HG03521 (cell line): ENCODE measurements at regions not wholly inside any gene's neighbourhood (a gene's known extent, or its start where the extent isn't known, plus 50 kb on each side); places are given as distances from the start of the nearest gene placed in this dataset.

Source experiments
- ATAC-seq: cut with Tn5 transposase; IDR thresholded peaks from one replicate; pipeline ENCODE4 v1.9.1; 2021; ENCODE audit warnings: mild to moderate bottlenecking, moderate library complexity; ENCODE audit not compliant: unreplicated experiment

GRCh38 chr10:123402021-123402420 is 247.8 kb downstream of the BUB3 start:
- ATAC-seq: no peak

GRCh38 chr10:123402656-123403055 is 248.5 kb downstream of the BUB3 start:
- peak; percentile 72 for ATAC-seq

DNA sequence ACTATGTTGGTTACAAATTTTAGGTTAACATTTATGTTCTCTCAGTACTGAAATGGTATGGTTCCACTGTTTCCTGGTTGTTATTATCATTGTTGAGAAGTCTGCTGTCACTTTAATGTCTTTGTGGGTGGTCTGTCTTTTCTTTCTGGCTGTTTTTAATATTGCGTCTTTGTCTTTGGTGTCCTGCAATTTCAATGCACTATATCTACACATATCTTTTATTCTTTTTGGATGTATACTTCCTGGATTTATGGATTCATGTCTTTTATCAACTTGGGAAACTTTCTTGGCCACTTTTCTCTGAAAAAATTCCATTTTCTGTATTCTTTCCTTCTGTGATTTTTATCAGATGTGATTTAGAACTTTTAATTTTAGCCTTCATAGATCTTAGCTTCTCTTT is 250.2 kb downstream of the BUB3 start:
- ATAC-seq: no peak

DNA sequence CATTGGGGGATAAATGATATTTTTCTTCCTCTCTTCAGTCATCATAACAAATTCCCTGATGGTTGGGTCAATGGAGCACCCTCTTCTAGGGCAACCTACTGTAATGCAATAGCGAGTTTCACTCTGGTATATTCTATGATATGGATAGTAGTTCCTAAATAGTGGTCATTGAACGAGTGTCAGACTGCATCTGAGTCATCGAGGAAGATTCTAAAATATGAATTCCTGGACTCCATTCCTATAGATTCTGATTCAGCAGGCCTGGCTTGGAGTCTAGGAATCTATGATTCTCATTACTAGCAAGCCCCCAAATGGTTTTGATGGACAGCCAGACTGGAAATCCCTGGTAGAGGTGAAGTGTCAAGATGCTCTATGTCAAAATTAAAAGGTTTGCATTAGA is 254.5 kb downstream of the BUB3 start:
- ATAC-seq: no peak

DNA sequence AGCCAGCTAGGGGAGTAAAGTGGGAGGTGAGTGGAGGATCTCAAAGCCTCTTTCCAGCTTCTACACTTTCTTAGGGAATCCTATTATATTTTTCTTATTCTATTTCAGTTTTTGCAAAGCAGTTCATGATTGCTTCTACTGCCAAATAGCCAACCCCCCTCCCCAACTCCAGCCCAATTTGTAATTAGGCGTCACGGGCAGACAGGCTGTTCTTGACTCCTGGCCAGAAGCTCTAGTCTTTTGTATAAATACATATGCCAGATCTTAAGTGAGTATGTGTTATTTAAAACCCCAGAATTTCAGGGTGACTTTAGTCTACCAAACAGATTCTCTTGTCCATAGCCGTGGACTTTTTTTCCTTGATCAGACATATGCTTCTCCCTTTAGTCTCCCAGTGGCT is 255.2 kb downstream of the BUB3 start:
- ATAC-seq: no peak

DNA sequence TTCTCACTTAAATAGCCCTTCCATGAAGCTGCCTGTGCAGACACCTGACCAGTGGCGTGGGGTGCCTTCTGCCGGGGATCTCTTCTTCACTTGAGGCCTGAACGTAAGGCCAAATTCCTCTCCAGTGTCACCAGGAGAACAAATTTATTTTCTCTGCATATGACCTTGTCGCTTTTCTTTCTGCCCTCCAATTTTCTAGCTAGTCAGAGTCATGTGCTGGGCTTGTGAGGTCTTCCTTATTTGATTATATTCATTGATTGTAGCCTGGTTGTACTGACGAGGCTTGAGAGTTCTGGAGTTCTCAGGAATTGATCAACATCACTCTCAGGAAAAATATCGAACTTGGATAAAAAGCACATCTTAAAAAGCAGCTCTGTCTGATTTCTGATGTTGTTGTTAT is 255.7 kb downstream of the BUB3 start:
- no peak for ATAC-seq

- ATAC-seq: no peak
Measured at GRCh38 chr10:123413353-123413752, 252.8 kb upstream of the GPR26 start.

- no peak for ATAC-seq
Measured at GRCh38 chr10:123415523-123415922, 250.6 kb upstream of the GPR26 start.

DNA sequence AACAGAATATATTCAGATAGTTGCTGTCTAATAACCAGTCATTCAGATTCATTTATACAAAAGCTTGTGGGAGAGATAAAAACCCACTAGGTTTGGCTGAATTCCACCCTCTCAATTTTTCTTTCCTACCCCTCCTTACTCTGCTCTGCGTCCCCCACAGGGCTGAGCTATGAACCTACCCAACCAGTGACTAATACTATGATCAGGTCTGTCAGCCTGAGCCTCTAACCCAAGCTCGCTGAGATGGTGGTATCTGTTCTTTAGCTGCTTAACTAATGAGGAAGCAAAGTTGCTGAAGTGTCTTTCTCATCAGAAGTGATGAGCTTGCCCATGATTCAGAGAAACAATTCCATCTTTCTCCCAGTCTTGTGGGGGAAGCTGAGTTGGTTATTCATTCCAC is 248.7 kb upstream of the GPR26 start:
- no peak for ATAC-seq

- ATAC-seq: no peak
Measured at GRCh38 chr10:123421461-123421860, 244.7 kb upstream of the GPR26 start.

DNA sequence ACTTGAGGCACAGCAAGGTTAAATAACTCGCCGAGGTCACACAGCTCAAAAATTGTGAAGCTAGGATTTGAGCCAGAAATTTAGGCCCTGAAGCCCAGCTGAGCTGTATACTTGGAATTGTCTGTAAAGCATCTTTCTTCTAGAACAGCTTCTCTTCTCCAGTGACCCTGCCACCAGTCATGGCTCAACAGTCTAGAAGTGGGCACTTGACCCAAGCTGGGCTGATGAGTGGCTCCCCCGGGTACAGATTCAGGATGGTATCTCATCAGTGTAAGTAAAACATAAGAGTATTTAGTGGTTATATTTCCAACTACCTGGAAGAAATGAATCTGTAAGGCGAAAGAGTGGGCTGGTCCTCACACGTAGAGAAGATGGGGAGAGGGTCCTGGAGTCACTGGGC is 243.9 kb upstream of the GPR26 start:
- ATAC-seq: no peak

DNA sequence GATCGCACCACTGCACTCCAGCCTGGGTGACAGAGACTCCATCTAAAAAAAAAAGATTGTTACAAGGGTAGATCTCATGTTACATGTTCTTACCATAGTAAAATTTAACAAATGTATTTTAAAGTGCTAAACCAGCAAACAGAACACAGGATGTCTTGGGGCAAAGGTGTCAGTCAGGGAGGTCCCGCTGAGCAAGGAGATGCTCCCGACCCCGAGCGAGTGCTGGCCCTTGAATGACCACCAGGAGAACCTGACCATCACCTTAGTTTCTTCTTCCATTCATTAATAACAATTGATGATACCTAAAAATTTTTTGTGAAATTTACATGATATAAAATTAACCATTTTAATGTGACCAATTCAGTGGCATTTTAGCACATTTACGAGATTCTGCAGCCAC is 241.6 kb upstream of the GPR26 start:
- no peak for ATAC-seq

DNA sequence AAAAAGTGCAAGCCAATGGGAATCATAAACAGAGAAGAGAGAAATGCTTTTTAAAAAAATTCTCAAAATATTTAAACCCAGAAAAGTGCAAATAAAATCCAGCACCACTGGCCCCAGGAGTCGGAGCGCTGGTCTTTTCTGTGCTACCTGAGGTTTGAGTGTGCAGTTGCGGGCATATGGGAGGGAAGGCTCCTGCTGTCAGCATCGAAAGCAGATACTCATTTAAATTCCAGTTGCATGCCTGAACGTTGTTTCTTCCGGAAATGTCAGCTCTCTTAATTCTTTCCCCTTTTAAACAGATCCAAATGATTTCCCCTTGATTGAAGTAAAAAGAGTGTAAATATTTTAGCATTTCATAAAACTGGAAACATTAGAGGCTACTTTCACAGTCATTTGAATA is 240.5 kb upstream of the GPR26 start:
- no peak for ATAC-seq

GRCh38 chr10:123427165-123427786 is 238.9 kb upstream of the GPR26 start:
- ATAC-seq: no peak

DNA sequence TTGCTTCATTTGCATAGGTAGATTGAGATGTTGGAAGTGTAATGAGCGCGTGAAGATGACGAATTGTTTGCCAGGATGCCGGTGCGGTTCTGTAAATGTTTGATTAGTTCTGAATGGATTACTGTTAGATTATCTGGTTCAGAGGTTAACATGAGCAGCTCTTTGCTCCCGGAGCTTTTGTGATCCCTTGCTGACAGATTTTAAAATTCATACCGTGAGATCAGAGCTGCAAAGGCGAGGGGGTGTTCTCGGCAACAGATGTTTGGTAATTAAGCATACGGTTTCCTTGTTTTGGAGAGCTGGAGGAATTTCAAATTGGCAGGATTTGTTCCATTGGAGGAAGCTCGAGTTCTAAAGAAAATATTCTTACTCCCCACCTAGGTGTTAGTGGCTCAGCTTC is 237.8 kb upstream of the GPR26 start:
- no peak for ATAC-seq

DNA sequence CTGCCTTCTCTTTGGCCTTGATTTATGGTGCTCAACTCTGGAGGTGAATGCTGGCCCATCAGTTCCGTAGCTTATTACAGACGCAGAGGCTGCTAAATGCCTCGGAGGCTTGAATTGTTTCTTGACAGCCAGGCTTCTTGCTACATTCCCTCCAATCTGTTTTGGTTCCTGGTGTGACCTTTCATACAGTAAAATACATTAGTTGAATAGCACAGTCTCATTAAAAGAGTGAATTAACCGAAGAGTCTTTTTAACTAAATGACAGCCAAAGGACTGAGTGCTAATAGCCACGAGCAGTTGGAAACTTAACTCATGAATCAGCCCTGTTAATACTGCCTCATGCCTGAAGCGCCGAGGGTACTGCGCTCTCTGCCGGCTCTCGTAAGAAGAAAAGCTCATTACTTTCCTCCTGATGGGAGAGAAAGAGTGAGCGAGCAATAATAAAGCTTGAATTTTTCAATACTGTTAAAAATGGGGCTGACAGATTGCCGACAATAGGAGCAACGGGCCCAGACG is 236.4 kb upstream of the GPR26 start:
- no peak for ATAC-seq

DNA sequence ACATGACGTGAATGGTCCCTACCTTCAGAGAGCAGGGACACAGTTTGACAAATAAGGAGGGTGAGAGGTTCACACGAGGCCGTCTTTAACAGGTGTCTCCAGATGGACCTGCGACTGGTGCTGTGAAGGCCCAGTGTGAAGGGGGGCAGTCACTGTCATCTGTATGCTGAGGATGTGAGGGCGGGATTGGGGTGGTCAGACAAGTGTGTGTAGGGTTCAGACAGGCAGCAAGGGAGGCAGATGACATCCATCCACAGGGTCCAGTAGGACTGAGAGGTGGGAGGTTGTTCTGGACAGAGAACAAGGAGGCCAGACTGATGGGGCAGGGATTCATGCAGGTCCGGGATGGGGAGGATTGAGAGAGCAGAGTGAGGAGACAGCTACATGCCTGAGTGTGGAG is 232.6 kb upstream of the GPR26 start:
- ATAC-seq: no peak

- no peak for ATAC-seq
Measured at GRCh38 chr10:123434435-123435039, 231.6 kb upstream of the GPR26 start.

- ATAC-seq: peak; percentile 92
Measured at GRCh38 chr10:123442901-123443300, 223.3 kb upstream of the GPR26 start.

- ATAC-seq: no peak
Measured at GRCh38 chr10:123443924-123444323, 222.2 kb upstream of the GPR26 start.

GRCh38 chr10:123445261-123445775 is 220.8 kb upstream of the GPR26 start:
- no peak for ATAC-seq

DNA sequence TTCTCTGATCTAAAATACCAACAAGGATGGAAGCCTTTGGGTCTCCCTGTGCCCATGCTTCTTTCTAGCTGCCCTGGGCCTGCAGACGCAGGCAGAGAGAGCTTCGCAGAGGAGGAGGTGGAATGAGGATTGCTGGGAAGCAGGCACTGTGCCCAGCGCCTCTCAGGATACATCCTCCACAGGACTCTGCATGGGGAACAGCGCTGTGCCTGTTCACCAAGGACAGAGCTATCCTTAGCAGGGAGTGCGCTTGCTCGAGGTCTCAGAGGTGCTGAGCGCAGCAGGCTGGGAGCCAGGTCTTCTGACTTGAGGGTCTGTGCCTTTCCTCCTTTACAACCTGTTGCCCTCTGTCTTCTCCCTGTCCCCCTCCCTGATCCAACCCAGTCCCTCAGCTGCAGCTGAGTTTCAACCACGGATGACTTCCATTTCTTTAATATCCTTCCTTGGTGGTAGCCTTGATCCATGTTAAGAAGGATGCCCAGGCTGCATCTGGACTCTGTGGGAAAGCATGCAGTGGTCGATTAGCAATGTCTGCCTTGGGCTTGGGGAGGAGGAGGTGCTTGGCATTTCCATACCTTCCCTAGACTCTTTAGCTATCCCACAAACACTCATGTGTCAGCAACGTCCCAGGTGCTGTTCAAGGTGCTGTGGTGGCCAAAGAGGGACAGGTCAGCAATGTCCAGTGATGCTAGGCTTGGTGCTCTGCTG is 219.6 kb upstream of the GPR26 start:
- no peak for ATAC-seq
